SU-DHL-6 (cell line): ENCODE measurements at regions not wholly inside any gene's neighbourhood (a gene's known extent, or its start where the extent isn't known, plus 50 kb on each side); places are given as distances from the start of the nearest gene placed in this dataset.

Experiments used
- CTCF ChIP-seq: fragments of 200-600 bp; sonication (generic); IDR thresholded peaks from one replicate; pipeline ENCODE4 v1.5.1; 2017; ENCODE audit warnings: antibody characterized with exemption, mild to moderate bottlenecking, low read length, moderate library complexity; ENCODE audit not compliant: insufficient read depth, poor library complexity, severe bottlenecking
- EZH2phosphoT487 ChIP-seq: fragments of 200-600 bp; sonication (generic), shearing (Covaris generic); conservative IDR thresholded peaks from 2 replicates; pipeline ENCODE4 v1.6.1; 2018; ENCODE audit warnings: mild to moderate bottlenecking, antibody characterized with exemption, low read length, moderate library complexity, mixed read lengths

- TF ChIP-seq CTCF (no peak), EZH2phosphoT487 (no peak)
These were observed 267.9 kb downstream of the TUSC7 start for GRCh38 chr3:116977441-116977840.
